GM23248 (cell line): ENCODE measurements at regions not wholly inside any gene's neighbourhood (a gene's known extent, or its start where the extent isn't known, plus 50 kb on each side); places are given as distances from the start of the nearest gene placed in this dataset.

Source experiments
- EZH2 ChIP-seq: fragments of 200-600 bp; sonication (generic); IDR thresholded peaks from 2 replicates; pipeline ENCODE4 v1.6.1; 2018; ENCODE audit warnings: antibody characterized with exemption, mild to moderate bottlenecking; ENCODE audit not compliant: insufficient read depth, poor library complexity, severe bottlenecking
- EZH2phosphoT487 ChIP-seq: fragments of 200-600 bp; sonication (generic); IDR thresholded peaks from 2 replicates; pipeline ENCODE4 v1.6.1; 2018; ENCODE audit warnings: antibody characterized with exemption, moderate library complexity, mild to moderate bottlenecking, low read depth; ENCODE audit not compliant: insufficient read depth

- no peak for TF ChIP-seq EZH2
- no peak for TF ChIP-seq EZH2phosphoT487
Measured at GRCh38 chr2:11022064-11022463, 110.3 kb downstream of the KCNF1 start.
